Thymus (tissue), 11 donors: ENCODE measurements at regions not wholly inside any gene's neighbourhood (a gene's known extent, or its start where the extent isn't known, plus 50 kb on each side); places are given as distances from the start of the nearest gene placed in this dataset.
"Not testable (repeated sequence)": the region's sequence is repeated elsewhere in the genome, so short reads cannot be mapped to it uniquely, and the experiment has no call there.

ENCODE experiments used
- DNase-seq, 9 donors: peaks; one replicate each; pipeline ENCODE4 v3.0.0-alpha.2; 2013; ENCODE audit warnings: low spot score in 9 of 9, low read depth in 6 of 9, missing footprints in 1 of 9
- H3K27ac ChIP-seq, 2 donors: one replicate each; pipeline ENCODE4 v1.5.1; 2013; ENCODE audit warnings: control low read depth in 1 of 2, low read depth in 1 of 2, low read length in 1 of 2, mild to moderate bottlenecking in 1 of 2, moderate library complexity in 1 of 2
- H3K27me3 ChIP-seq, 2 donors: one replicate each; pipeline ENCODE4 v1.5.1; 2013; ENCODE audit warnings: low read length in 1 of 2; ENCODE audit not compliant: control insufficient read depth in 2 of 2, insufficient read depth in 1 of 2
- H3K36me3 ChIP-seq, 2 donors: one replicate each; pipeline ENCODE4 v1.5.1; 2013; ENCODE audit warnings: low read length in 1 of 2, mild to moderate bottlenecking in 1 of 2, moderate library complexity in 1 of 2; ENCODE audit not compliant: control insufficient read depth in 2 of 2, insufficient read depth in 2 of 2
- H3K4me1 ChIP-seq, 2 donors: one replicate each; pipeline ENCODE4 v1.5.1; 2013; ENCODE audit warnings: low read length in 2 of 2; ENCODE audit not compliant: control insufficient read depth in 2 of 2, insufficient read depth in 2 of 2
- H3K4me3 ChIP-seq, 2 donors: one replicate each; pipeline ENCODE4 v1.5.1; 2013; ENCODE audit warnings: low read length in 2 of 2, control low read depth in 1 of 2, mild to moderate bottlenecking in 1 of 2
- H3K9me3 ChIP-seq, 2 donors: one replicate each; pipeline ENCODE4 v1.5.1; 2013; ENCODE audit warnings: low read length in 1 of 2, mild to moderate bottlenecking in 1 of 2; ENCODE audit not compliant: control insufficient read depth in 2 of 2, insufficient read depth in 1 of 2
- WGBS: extraction: QIAGEN DNeasy Blood & Tissue Kit; methylation state at CpG from one replicate; pipeline ENCODE4 v1.1.7; 2013; 5-methylcytosine and 5-hydroxymethylcytosine counted together
- donor health status: healthy.

DNA sequence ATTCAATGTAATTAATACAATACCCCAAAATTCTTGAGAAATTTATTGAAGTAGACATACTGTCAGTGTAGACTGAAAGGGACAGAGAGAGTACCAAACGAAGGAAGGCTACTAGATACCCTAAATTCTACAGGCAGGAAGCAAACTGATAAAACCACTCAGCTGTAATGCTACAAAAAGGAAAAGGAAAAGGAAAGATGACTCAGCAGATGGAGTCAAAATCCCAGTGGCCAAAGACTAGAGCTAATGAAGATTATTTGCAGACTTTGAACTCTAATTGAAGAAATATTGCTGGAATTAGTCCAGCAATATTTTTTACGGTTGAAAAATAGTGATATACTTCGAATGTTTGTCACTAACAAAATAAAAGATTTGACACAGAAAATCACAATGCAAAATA, 671.9 kb downstream of the BRINP3 start:
- no peaks in the 10 kb centered on the region for H3K9me3 ChIP-seq
- no peak overlapping the region for H3K4me3 ChIP-seq
- DNase-seq: no peak
- H3K27me3 ChIP-seq: no peaks in the 10 kb centered on the region
- H3K36me3 ChIP-seq: no peaks in the 10 kb centered on the region
- 64% methylated on average over 3 of the region's 3 CpGs for WGBS
- H3K27ac ChIP-seq: no peak overlapping the region
- H3K4me1 ChIP-seq: no peaks in the 10 kb centered on the region

DNA sequence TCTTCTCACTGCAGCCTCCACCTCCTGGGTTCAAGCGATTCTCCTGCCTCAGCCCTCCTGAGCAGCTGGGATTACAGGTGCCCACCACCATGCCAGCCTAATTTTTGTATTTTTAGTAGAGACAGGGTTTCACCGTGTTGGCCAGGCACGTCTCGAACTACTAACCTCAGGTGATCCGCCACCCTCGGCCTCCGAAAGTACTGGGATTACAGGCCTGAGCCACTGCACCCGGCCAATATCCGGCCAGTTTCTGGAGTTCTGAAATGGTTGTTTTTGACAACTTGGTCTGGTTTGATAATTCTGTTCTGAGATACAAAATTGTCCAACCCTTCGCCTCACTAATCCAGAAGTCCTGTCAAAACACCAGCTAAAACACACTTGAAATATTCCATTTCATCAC, 667.0 kb downstream of the BRINP3 start:
- H3K4me1 ChIP-seq, H3K27me3 ChIP-seq, H3K27ac ChIP-seq, H3K9me3 ChIP-seq, DNase-seq, H3K36me3 ChIP-seq, H3K4me3 ChIP-seq: not testable (repeated sequence)
- 87% methylated on average over 10 of the region's 10 CpGs for WGBS

DNA sequence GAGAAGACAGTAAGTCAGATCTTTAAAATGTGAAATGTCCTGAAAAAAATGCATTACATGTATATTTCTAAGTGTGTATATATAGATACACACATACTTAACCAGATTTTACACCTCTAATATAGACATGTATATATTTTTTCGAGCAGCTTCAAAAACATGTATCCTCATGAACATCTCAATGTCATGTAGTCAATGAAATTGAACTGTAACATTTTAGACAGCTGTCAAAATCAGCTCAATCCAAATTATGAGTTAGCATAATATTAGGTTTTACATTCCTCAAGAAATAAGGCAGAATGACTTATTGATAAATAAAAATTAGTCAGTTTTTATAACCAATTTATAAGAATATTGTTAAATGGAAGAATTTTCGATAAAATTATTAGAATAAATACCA, 665.7 kb downstream of the BRINP3 start:
- H3K4me1 ChIP-seq: no peaks in the 10 kb centered on the region
- H3K36me3 ChIP-seq: no peaks in the 10 kb centered on the region
- H3K4me3 ChIP-seq: no peak overlapping the region
- DNase-seq: no peak
- no peaks in the 10 kb centered on the region for H3K27me3 ChIP-seq
- no peak overlapping the region for H3K27ac ChIP-seq
- WGBS: 82% methylated on average over 2 of the region's 2 CpGs
- H3K9me3 ChIP-seq: no peaks in the 10 kb centered on the region

- H3K9me3 ChIP-seq: no peaks in the 10 kb centered on the region
- H3K36me3 ChIP-seq: no peaks in the 10 kb centered on the region
- no peak overlapping the region for H3K4me3 ChIP-seq
- H3K27ac ChIP-seq: no peak overlapping the region
- H3K4me1 ChIP-seq: no peaks in the 10 kb centered on the region
- WGBS: 72% methylated on average over 1 of the region's 1 CpG
- no peak for DNase-seq
- H3K27me3 ChIP-seq: no peaks in the 10 kb centered on the region
Observed at GRCh38 chr1:189816558-189816957, 661.1 kb downstream of the BRINP3 start.

DNA sequence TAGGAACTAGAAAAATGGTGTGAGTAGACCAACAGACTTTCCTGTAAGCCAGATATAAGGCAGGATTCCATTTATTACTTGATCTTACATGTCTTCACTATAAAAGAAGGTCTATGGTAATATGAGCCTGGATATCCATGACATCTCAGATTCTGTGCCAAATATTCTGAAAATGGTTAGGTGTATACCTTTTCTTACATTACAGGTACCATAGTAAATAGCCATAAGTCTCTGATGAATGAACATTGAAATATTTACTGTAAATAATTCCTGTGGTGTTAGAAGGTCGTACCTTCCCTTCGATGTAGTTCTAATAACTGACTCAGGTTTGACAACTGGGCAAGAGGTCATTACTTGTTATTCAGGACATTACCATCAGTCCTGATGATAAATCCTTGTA, 657.9 kb downstream of the BRINP3 start:
- no peaks in the 10 kb centered on the region for H3K27me3 ChIP-seq
- no peaks in the 10 kb centered on the region for H3K9me3 ChIP-seq
- WGBS: 76% methylated on average over 2 of the region's 2 CpGs
- H3K4me3 ChIP-seq: no peak overlapping the region
- no peak overlapping the region for H3K27ac ChIP-seq
- H3K4me1 ChIP-seq: no peaks in the 10 kb centered on the region
- DNase-seq: no peak
- H3K36me3 ChIP-seq: no peaks in the 10 kb centered on the region

- no peak overlapping the region for H3K4me3 ChIP-seq
- H3K9me3 ChIP-seq: no peaks in the 10 kb centered on the region
- 48% methylated on average over 1 of the region's 1 CpG for WGBS
- no peak overlapping the region for H3K27ac ChIP-seq
- no peaks in the 10 kb centered on the region for H3K36me3 ChIP-seq
- H3K27me3 ChIP-seq: no peaks in the 10 kb centered on the region
- no peak for DNase-seq
- H3K4me1 ChIP-seq: no peaks in the 10 kb centered on the region
Observed at GRCh38 chr1:189821833-189822232, 655.8 kb downstream of the BRINP3 start.

- no peak for DNase-seq
- Histone ChIP-seq H3K36me3 (no peaks in the 10 kb centered on the region), H3K27me3 (no peaks in the 10 kb centered on the region), H3K4me3 (no peak overlapping the region), H3K4me1 (no peaks in the 10 kb centered on the region), H3K27ac (no peak overlapping the region), H3K9me3 (no peaks in the 10 kb centered on the region)
- 81% methylated on average over 4 of the region's 4 CpGs for WGBS
Observed at GRCh38 chr1:189834813-189835212, 642.9 kb downstream of the BRINP3 start.

DNA sequence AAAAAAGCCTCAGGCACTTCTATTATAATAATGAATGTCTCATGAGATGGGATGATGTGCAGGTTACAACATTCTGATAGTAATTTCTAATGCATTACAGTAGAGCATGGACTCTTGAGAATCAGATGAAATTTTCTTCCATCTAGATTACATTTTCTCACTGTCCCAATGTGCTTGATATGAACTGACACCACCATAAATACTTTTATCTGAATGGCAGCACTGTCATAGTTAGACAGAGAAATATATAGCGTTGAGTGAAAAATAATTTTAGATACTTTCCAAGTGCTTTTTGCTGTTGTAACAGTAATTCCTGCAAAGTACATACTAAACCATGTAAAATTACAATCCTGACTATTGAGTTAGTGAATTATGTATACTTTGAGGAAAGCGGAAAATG, 630.1 kb downstream of the BRINP3 start:
- no peaks in the 10 kb centered on the region for H3K9me3 ChIP-seq
- no peaks in the 10 kb centered on the region for H3K4me1 ChIP-seq
- H3K4me3 ChIP-seq: no peak overlapping the region
- DNase-seq: no peak
- no peaks in the 10 kb centered on the region for H3K36me3 ChIP-seq
- H3K27ac ChIP-seq: no peak overlapping the region
- H3K27me3 ChIP-seq: no peaks in the 10 kb centered on the region
- 96% methylated on average over 2 of the region's 2 CpGs for WGBS

- Histone ChIP-seq H3K4me3 (no peak overlapping the region), H3K4me1 (no peaks in the 10 kb centered on the region), H3K27ac (no peak overlapping the region), H3K9me3 (no peaks in the 10 kb centered on the region), H3K27me3 (no peaks in the 10 kb centered on the region), H3K36me3 (no peaks in the 10 kb centered on the region)
- DNase-seq: no peak
- WGBS: 77% methylated on average over 3 of the region's 3 CpGs
Observed at GRCh38 chr1:189851806-189852367, 625.8 kb downstream of the BRINP3 start.
